Osteoblast (primary cell): ENCODE measurements at regions not wholly inside any gene's neighbourhood (a gene's known extent, or its start where the extent isn't known, plus 50 kb on each side); places are given as distances from the start of the nearest gene placed in this dataset.

Source experiments
- DNase-seq: peaks from one replicate; pipeline ENCODE4 v3.0.0; 2011; ENCODE audit warnings: low spot score, mixed read lengths; ENCODE audit not compliant: insufficient read length; ENCODE audit errors: missing footprints
- H2AFZ ChIP-seq: 2 replicates; pipeline ENCODE4 v1.6.0; 2011; ENCODE audit warnings: mild to moderate bottlenecking, low read length
- H3K27ac ChIP-seq: 2 replicates; pipeline ENCODE4 v1.5.1; 2011; ENCODE audit warnings: mild to moderate bottlenecking, low read depth, low read length, moderate library complexity
- H3K27me3 ChIP-seq: 2 replicates; pipeline ENCODE4 v1.6.0; 2012; ENCODE audit warnings: mild to moderate bottlenecking, control low read depth, inconsistent platforms, low read length, moderate library complexity; ENCODE audit not compliant: insufficient read depth
- H3K36me3 ChIP-seq: 2 replicates; pipeline ENCODE4 v1.5.1; 2011; ENCODE audit warnings: mild to moderate bottlenecking, low read length, control low read depth, moderate library complexity; ENCODE audit not compliant: insufficient read depth
- H3K4me1 ChIP-seq: 2 replicates; pipeline ENCODE4 v1.5.1; 2011; ENCODE audit warnings: mild to moderate bottlenecking, low read length, control low read depth, moderate library complexity; ENCODE audit not compliant: insufficient read depth
- H3K4me2 ChIP-seq: 2 replicates; pipeline ENCODE4 v1.6.0; 2011; ENCODE audit warnings: mild to moderate bottlenecking, low read length; ENCODE audit not compliant: insufficient read depth
- H3K4me3 ChIP-seq: fragments of 200-600 bp; sonication (generic); 3 replicates; pipeline ENCODE4 v1.5.1; 2012; ENCODE audit warnings: mild to moderate bottlenecking, low read length, inconsistent platforms; ENCODE audit not compliant: insufficient read depth
- H3K79me2 ChIP-seq: 2 replicates; pipeline ENCODE4 v1.6.0; 2012; ENCODE audit warnings: mild to moderate bottlenecking, low read length, control low read depth, inconsistent platforms; ENCODE audit not compliant: insufficient read depth
- H3K9me3 ChIP-seq: 2 replicates; pipeline ENCODE4 v1.5.1; 2011; ENCODE audit warnings: low read depth, low read length, control low read depth
- H4K20me1 ChIP-seq: 2 replicates; pipeline ENCODE4 v1.6.0; 2012; ENCODE audit warnings: mild to moderate bottlenecking, low read length, control low read depth; ENCODE audit not compliant: insufficient read depth
- TF ChIP-seq, protein P1 (sequence below): IDR thresholded peaks from 2 replicates; pipeline ENCODE4 v1.5.1; 2011; ENCODE audit warnings: mild to moderate bottlenecking, low read depth, low read length, moderate library complexity; ENCODE audit errors: extremely low read depth

DNA sequence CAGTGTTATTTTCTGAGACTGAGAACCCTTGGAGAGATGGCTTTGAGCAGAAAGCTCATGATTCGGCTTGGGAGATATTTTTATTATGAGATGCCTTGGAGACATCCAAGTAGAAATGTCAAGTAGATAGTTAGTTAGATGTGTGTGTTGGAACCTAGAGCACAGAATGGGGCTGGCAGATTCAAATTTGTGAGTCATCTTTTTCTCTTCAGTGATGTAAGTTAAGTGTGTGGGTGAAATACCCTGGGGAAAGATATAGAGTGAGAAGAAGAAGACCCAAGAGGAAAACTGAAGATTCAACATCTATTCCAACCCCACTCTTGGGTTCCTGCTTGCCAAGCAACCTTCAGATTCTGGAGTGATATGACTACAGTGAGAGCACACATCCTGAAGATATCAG lies 580.8 kb upstream of the AMOT start:
- no peak overlapping the region for H3K4me3 ChIP-seq
- no peak overlapping the region for H3K4me2 ChIP-seq
- no peak overlapping the region for H2AFZ ChIP-seq
- DNase-seq: no peak
- H3K79me2 ChIP-seq: no peaks in the 10 kb centered on the region
- no peaks in the 10 kb centered on the region for H3K9me3 ChIP-seq
- no peaks in the 10 kb centered on the region for H4K20me1 ChIP-seq
- H3K4me1 ChIP-seq: no peaks in the 10 kb centered on the region
- H3K36me3 ChIP-seq: no peaks in the 10 kb centered on the region
- TF ChIP-seq, protein P1, sequence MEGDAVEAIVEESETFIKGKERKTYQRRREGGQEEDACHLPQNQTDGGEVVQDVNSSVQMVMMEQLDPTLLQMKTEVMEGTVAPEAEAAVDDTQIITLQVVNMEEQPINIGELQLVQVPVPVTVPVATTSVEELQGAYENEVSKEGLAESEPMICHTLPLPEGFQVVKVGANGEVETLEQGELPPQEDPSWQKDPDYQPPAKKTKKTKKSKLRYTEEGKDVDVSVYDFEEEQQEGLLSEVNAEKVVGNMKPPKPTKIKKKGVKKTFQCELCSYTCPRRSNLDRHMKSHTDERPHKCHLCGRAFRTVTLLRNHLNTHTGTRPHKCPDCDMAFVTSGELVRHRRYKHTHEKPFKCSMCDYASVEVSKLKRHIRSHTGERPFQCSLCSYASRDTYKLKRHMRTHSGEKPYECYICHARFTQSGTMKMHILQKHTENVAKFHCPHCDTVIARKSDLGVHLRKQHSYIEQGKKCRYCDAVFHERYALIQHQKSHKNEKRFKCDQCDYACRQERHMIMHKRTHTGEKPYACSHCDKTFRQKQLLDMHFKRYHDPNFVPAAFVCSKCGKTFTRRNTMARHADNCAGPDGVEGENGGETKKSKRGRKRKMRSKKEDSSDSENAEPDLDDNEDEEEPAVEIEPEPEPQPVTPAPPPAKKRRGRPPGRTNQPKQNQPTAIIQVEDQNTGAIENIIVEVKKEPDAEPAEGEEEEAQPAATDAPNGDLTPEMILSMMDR: no peak
- no peak overlapping the region for H3K27ac ChIP-seq
- H3K27me3 ChIP-seq: no peaks in the 10 kb centered on the region

DNA sequence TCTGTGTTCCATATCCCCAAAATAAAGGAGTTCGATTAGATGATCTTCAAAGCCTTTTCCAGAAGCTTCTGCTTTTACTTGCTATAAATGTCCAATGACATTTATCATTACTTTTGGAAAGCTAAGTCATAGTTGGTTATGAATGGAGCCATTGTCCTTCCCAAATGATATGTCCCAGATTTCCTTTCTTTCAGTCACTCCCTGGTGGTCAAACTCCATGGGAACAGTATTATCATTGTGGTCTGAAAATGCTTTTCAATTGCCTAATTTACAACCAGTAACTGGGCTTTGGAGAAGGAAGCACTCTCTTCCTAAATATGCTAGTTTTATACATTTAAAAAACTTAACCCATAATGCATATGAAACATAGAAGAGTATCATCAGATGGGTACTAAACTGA lies 571.5 kb upstream of the AMOT start:
- no peak overlapping the region for H3K4me2 ChIP-seq
- no peaks in the 10 kb centered on the region for H3K9me3 ChIP-seq
- H2AFZ ChIP-seq: no peak overlapping the region

DNA sequence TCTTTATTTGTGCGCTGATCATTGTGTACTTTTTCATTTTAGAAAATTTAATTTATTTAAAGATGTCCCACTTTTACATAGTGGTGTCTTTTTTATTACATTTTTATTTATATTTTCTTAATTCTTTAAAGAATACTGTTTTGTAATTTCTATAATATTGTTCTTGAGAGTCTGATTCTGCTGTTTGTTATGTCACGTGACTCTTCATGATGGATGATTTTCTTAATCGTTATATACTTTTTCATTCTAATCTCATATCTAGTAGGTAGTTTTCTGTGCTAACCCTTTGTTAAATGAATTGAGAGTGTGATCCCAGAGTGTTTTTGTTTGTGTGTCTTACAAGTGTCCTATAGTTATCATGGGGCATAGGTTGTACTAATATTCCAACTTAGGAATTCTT lies 568.2 kb upstream of the AMOT start:
- no peaks in the 10 kb centered on the region for H4K20me1 ChIP-seq
- TF ChIP-seq, protein P1: no peak
- no peaks in the 10 kb centered on the region for H3K9me3 ChIP-seq
- H2AFZ ChIP-seq: no peak overlapping the region
- no peak overlapping the region for H3K4me3 ChIP-seq
- no peak overlapping the region for H3K27ac ChIP-seq
- H3K36me3 ChIP-seq: no peaks in the 10 kb centered on the region
- H3K4me2 ChIP-seq: no peak overlapping the region
- DNase-seq: no peak
- H3K79me2 ChIP-seq: no peaks in the 10 kb centered on the region
- H3K4me1 ChIP-seq: no peaks in the 10 kb centered on the region
- H3K27me3 ChIP-seq: no peaks in the 10 kb centered on the region

More for the DNA sequence above, 571.5 kb upstream of the AMOT start:
- no peaks in the 10 kb centered on the region for H3K4me1 ChIP-seq
- TF ChIP-seq, protein P1: no peak
- no peaks in the 10 kb centered on the region for H3K79me2 ChIP-seq
- DNase-seq: no peak
- no peak overlapping the region for H3K27ac ChIP-seq
- H4K20me1 ChIP-seq: no peaks in the 10 kb centered on the region
- no peak overlapping the region for H3K4me3 ChIP-seq
- H3K27me3 ChIP-seq: no peaks in the 10 kb centered on the region
- no peaks in the 10 kb centered on the region for H3K36me3 ChIP-seq

DNA sequence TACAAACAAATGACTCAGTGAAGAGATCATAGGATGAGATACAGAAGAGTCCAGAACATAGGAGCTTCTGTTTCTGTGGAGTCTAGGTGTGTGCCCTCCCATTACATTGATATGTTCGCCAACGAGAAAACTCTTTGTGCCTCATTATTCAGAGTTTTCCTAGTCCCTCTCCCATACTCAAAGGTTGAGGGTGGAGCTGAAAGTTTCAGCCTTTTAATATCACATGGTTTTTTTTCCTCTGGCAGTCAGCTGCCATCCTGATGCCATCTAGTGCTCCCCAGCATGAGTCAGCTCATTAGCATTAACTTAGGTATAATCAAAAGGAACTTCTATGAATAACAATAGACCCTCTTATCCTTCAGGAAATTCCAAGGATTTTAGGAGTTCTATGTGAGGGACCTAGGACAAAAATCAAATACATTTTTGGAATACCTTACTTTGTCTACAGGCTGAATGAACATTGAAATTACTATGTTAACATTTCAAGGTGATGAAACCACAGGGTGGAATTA lies 559.6 kb upstream of the AMOT start:
- no peaks in the 10 kb centered on the region for H3K79me2 ChIP-seq
- no peak overlapping the region for H3K4me2 ChIP-seq
- no peaks in the 10 kb centered on the region for H4K20me1 ChIP-seq
- no peaks in the 10 kb centered on the region for H3K36me3 ChIP-seq
- no peaks in the 10 kb centered on the region for H3K4me1 ChIP-seq
- H3K27ac ChIP-seq: no peak overlapping the region
- H3K9me3 ChIP-seq: no peaks in the 10 kb centered on the region
- DNase-seq: no peak
- no peak overlapping the region for H2AFZ ChIP-seq
- H3K27me3 ChIP-seq: no peaks in the 10 kb centered on the region
- TF ChIP-seq, protein P1: no peak
- H3K4me3 ChIP-seq: no peak overlapping the region
